ENCODE measurements at regions not wholly inside any gene's neighbourhood (a gene's known extent, or its start where the extent isn't known, plus 50 kb on each side); places are given as distances from the start of the nearest gene placed in this dataset.

DNA sequence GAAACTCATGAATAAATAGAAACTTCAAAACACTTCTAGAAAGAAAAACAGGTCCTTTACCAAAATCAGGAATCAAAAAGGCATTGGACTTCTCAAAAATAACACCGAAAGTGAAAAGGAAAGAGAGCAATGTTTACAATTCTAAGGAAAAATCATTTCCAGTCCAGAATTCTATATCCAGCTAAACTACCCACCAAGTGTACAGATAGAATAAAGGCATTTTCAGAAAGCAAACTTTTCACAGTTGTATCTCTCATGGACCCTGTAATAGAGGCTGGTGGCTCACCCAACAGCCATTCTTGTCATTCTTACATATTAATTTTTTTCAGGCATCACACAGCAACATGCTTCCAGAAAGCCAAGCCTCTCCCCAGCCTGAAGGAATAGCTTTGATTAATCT is 63.7 kb downstream of the FOXD1 start:
- ATAC-seq (ENCODE audit: low read depth) (no peak), DNase-seq (no peak)
- in situ Hi-C loops (cut with MboI; ENCODE audit: low sequenced_read_pairs) (no loop called here), dilution Hi-C loops (cut with HindIII; ENCODE audit: low sequenced_read_pairs, unreplicated experiment) (no loop called here), intact Hi-C loops (cut with micrococcal nuclease) (no loop called here)
- Histone ChIP-seq H3K56ac (ENCODE audit: extremely low read depth, insufficient read depth, low read length) (no peak overlapping the region), H3K9me1 (ENCODE audit: insufficient read depth, low read length) (peaks cover 8% of the 10 kb centered on the region), H2BK20ac (ENCODE audit: low read depth, low read length) (no peak overlapping the region), H2BK5ac (ENCODE audit: low read depth, low read length, poor library complexity, severe bottlenecking) (no peak overlapping the region), H3K23ac (ENCODE audit: low read depth, low read length) (no peak overlapping the region), H3K9me3 (ENCODE audit: control insufficient read depth, insufficient read depth, low read length) (peaks cover 15% of the 10 kb centered on the region), H4K5ac (ENCODE audit: low read depth, low read length) (no peak overlapping the region), H3K36me3 (ENCODE audit: control insufficient read depth, insufficient read depth, low read length) (no peaks in the 10 kb centered on the region), H3K27ac (ENCODE audit: insufficient read depth, low read length) (no peak overlapping the region), H3K18ac (ENCODE audit: low read depth, low read length) (no peak overlapping the region), H4K91ac (ENCODE audit: insufficient read depth, low read depth, low read length) (no peak overlapping the region), H3K4me3 (ENCODE audit: insufficient read depth, low read depth, low read length) (no peak overlapping the region), H3K27me3 (ENCODE audit: control insufficient read depth, insufficient read depth, low read length) (no peaks in the 10 kb centered on the region), H3K4ac (ENCODE audit: low read depth, low read length) (no peak overlapping the region), H3K9ac (ENCODE audit: low read depth, low read length) (no peak overlapping the region), H4K8ac (ENCODE audit: low read depth in 2 of 2, low read length in 2 of 2) (no peak overlapping the region), H3K4me2 (ENCODE audit: low read depth, low read length) (no peak overlapping the region), H2AFZ (replicated peaks; ENCODE audit: low read length, poor library complexity) (no peak overlapping the region), H2BK15ac (ENCODE audit: low read depth, low read length) (no peak overlapping the region), H3K79me1 (ENCODE audit: low read depth in 1 of 2, low read length in 2 of 2) (no peaks in the 10 kb centered on the region), H4K20me1 (ENCODE audit: insufficient read depth, low read length) (no peaks in the 10 kb centered on the region), H2BK120ac (ENCODE audit: low read depth, low read length) (no peak overlapping the region), H3K4me1 (ENCODE audit: control insufficient read depth, insufficient read depth, low read length) (peaks cover 8% of the 10 kb centered on the region), H3K14ac (replicated peaks; ENCODE audit: low read depth, low read length) (no peak overlapping the region), H2AK5ac (ENCODE audit: low read depth, low read length) (no peak overlapping the region), H2AK9ac (replicated peaks; ENCODE audit: low read depth, low read length, poor library complexity) (no peak overlapping the region)
- WGBS, 2 experiments (ENCODE audit: extremely low coverage in 2 of 2, insufficient read length in 1 of 2): no CpG with 5 or more reads among the region's 1 CpG
- BruUV-seq (replicated peaks): no TSS peak
- POLR2A ChIA-PET (ENCODE audit: unreplicated experiment): no interaction called here
- TF ChIP-seq MXI1 (IDR thresholded peaks at IDR 0.05; ENCODE audit: borderline replicate concordance, low read depth, low read length): no peak
- TF ChIP-seq NFE2L2 (IDR thresholded peaks at IDR 0.05; ENCODE audit: low read depth, low read length): no peak
- no peak for TF ChIP-seq BHLHE40 (IDR thresholded peaks at IDR 0.05; ENCODE audit: low read depth, low read length)
- TF ChIP-seq POLR2A (IDR thresholded peaks at IDR 0.05; ENCODE audit: low read depth, low read length): no peak
- no peak for TF ChIP-seq RCOR1 (IDR thresholded peaks at IDR 0.05; ENCODE audit: insufficient replicate concordance, low read length)
- CTCF ChIA-PET: no interaction called here

All from IMR-90 (cell line).